Hepatocyte (in vitro differentiated cells): ENCODE measurements at regions not wholly inside any gene's neighbourhood (a gene's known extent, or its start where the extent isn't known, plus 50 kb on each side); places are given as distances from the start of the nearest gene placed in this dataset.

Source experiments
- DNase-seq: peaks from one replicate; pipeline ENCODE4 v3.0.0-alpha.2; 2016; ENCODE audit warnings: low spot score
- H2AFZ ChIP-seq: fragments of 200-600 bp; sonication (generic); 2 replicates; pipeline ENCODE4 v1.6.0; 2016; ENCODE audit warnings: antibody characterized with exemption, mild to moderate bottlenecking
- H3K27ac ChIP-seq: fragments of 200-600 bp; sonication (generic); 2 replicates; pipeline ENCODE4 v1.5.1; 2016; ENCODE audit warnings: mild to moderate bottlenecking
- H3K27me3 ChIP-seq: fragments of 200-600 bp; sonication (generic); 2 replicates; pipeline ENCODE4 v1.6.1; 2016
- H3K36me3 ChIP-seq: fragments of 200-600 bp; sonication (generic); replicated peaks from 2 replicates; pipeline ENCODE4 v1.5.1; 2016; ENCODE audit warnings: low read depth; ENCODE audit not compliant: insufficient read depth
- H3K4me1 ChIP-seq: fragments of 200-600 bp; sonication (generic); 2 replicates; pipeline ENCODE4 v1.5.1; 2016; ENCODE audit warnings: mild to moderate bottlenecking, moderate library complexity; ENCODE audit not compliant: insufficient read depth
- H3K4me2 ChIP-seq: fragments of 200-600 bp; sonication (generic); 2 replicates; pipeline ENCODE4 v1.6.0; 2016
- H3K4me3 ChIP-seq: fragments of 200-600 bp; sonication (generic); 2 replicates; pipeline ENCODE4 v1.5.1; 2016; ENCODE audit warnings: mild to moderate bottlenecking
- H3K79me2 ChIP-seq: fragments of 200-600 bp; sonication (generic); 2 replicates; pipeline ENCODE4 v1.6.0; 2017; ENCODE audit warnings: mild to moderate bottlenecking
- H3K9me2 ChIP-seq: fragments of 200-600 bp; sonication (generic); replicated peaks from 2 replicates; pipeline ENCODE4 v1.6.0; 2017; ENCODE audit warnings: mild to moderate bottlenecking; ENCODE audit not compliant: insufficient read depth
- H3K9me3 ChIP-seq: fragments of 200-600 bp; sonication (generic); 2 replicates; pipeline ENCODE4 v1.5.1; 2016; ENCODE audit warnings: low read depth, mild to moderate bottlenecking
- H4K20me1 ChIP-seq: fragments of 200-600 bp; sonication (generic); 2 replicates; pipeline ENCODE4 v1.6.0; 2016; ENCODE audit warnings: mild to moderate bottlenecking; ENCODE audit not compliant: insufficient read depth, poor library complexity, severe bottlenecking
- CTCF ChIP-seq: fragments of 200-600 bp; sonication (generic); IDR thresholded peaks from 2 replicates; pipeline ENCODE4 v1.5.1; 2016; ENCODE audit warnings: antibody characterized with exemption, mild to moderate bottlenecking; ENCODE audit not compliant: poor library complexity
- EZH2 ChIP-seq: fragments of 200-600 bp; sonication (generic); IDR thresholded peaks from 2 replicates; pipeline ENCODE4 v1.6.1; 2016; ENCODE audit warnings: antibody characterized with exemption, mild to moderate bottlenecking, borderline replicate concordance
- EZH2phosphoT487 ChIP-seq: fragments of 200-600 bp; sonication (generic); IDR thresholded peaks from one replicate; pipeline ENCODE4 v1.6.1; 2018; ENCODE audit warnings: antibody characterized with exemption, mild to moderate bottlenecking, low read depth, moderate library complexity; ENCODE audit not compliant: unreplicated experiment, severe bottlenecking
- WGBS: methylation state at CpG from one replicate; pipeline ENCODE4 v1.1.6; 2016; ENCODE audit warnings: low lambda C conversion rate; ENCODE audit errors: missing lambda C conversion rate; 5-methylcytosine and 5-hydroxymethylcytosine counted together

- H3K27me3 ChIP-seq = no peaks in the 10 kb centered on the region
- H3K4me3 ChIP-seq = no peak overlapping the region
- H3K36me3 ChIP-seq = no peaks in the 10 kb centered on the region
- TF ChIP-seq EZH2phosphoT487 (no peak), CTCF (no peak), EZH2 (no peak)
- no peaks in the 10 kb centered on the region for H3K79me2 ChIP-seq
- no peak overlapping the region for H3K27ac ChIP-seq
- 88% methylated on average over 4 of the region's 4 CpGs for WGBS
- no peak overlapping the region for H2AFZ ChIP-seq
- H3K9me2 ChIP-seq = no peaks in the 10 kb centered on the region
- no peak overlapping the region for H3K4me2 ChIP-seq
- H3K9me3 ChIP-seq = no peaks in the 10 kb centered on the region
- DNase-seq = no peak
- H3K4me1 ChIP-seq = peaks cover 33% of the 10 kb centered on the region
- no peaks in the 10 kb centered on the region for H4K20me1 ChIP-seq
Measured at GRCh38 chr10:78462176-78462575, 428.5 kb downstream of the RPS24 start.

- no peak overlapping the region for H2AFZ ChIP-seq
Measured at GRCh38 chr10:78462726-78463228, 429.1 kb downstream of the RPS24 start.

GRCh38 chr10:78464118-78464855 is 430.6 kb downstream of the RPS24 start:
- Histone ChIP-seq H3K4me3 (no peak overlapping the region), H3K79me2 (no peaks in the 10 kb centered on the region), H4K20me1 (no peaks in the 10 kb centered on the region), H3K36me3 (no peaks in the 10 kb centered on the region), H3K9me3 (no peaks in the 10 kb centered on the region), H3K27ac (peak overlapping the region; percentile 48), H3K4me1 (peaks cover 21% of the 10 kb centered on the region), H3K27me3 (no peaks in the 10 kb centered on the region), H2AFZ (no peak overlapping the region), H3K4me2 (no peak overlapping the region), H3K9me2 (no peaks in the 10 kb centered on the region)
- WGBS = 90% methylated on average over 4 of the region's 4 CpGs
- TF ChIP-seq CTCF (no peak), EZH2phosphoT487 (no peak), EZH2 (no peak)
- no peak for DNase-seq

More at GRCh38 chr10:78462726-78463228, 429.1 kb downstream of the RPS24 start:
- Histone ChIP-seq H3K27ac (no peak overlapping the region), H3K4me2 (no peak overlapping the region), H3K9me3 (no peaks in the 10 kb centered on the region), H3K36me3 (no peaks in the 10 kb centered on the region), H3K4me3 (no peak overlapping the region), H3K79me2 (no peaks in the 10 kb centered on the region), H3K9me2 (no peaks in the 10 kb centered on the region), H4K20me1 (no peaks in the 10 kb centered on the region), H3K27me3 (no peaks in the 10 kb centered on the region), H3K4me1 (peaks cover 33% of the 10 kb centered on the region)
- no peak for DNase-seq
- WGBS = 91% methylated on average over 7 of the region's 7 CpGs
- TF ChIP-seq CTCF (no peak), EZH2 (no peak), EZH2phosphoT487 (no peak)
